HepG2 (cell line): ENCODE measurements at regions not wholly inside any gene's neighbourhood (a gene's known extent, or its start where the extent isn't known, plus 50 kb on each side); places are given as distances from the start of the nearest gene placed in this dataset.

Source experiments
- AFF4 ChIP-seq: sonication (generic); formaldehyde crosslinking; IDR thresholded peaks from 2 replicates; pipeline ENCODE4 v1.4.0; 2020; ENCODE audit warnings: missing genetic modification reagents
- CC2D1A ChIP-seq: sonication (generic); formaldehyde crosslinking; IDR thresholded peaks from 2 replicates; pipeline ENCODE4 v1.8.1; 2023; ENCODE audit warnings: mild to moderate bottlenecking, missing genetic modification reagents
- CTCF ChIP-seq: sonication (generic); formaldehyde crosslinking; IDR thresholded peaks from 2 replicates; pipeline ENCODE4 v1.5.0; 2020; ENCODE audit warnings: mild to moderate bottlenecking, missing genetic modification reagents, moderate library complexity
- EP300 ChIP-seq, 3 experiments: sonication (generic) in 1 of 3; formaldehyde crosslinking in 1 of 3; IDR thresholded peaks; 2 replicates each; pipeline versions ENCODE4 v1.5.1 to v1.6.1; 2011 to 2020; ENCODE audit warnings: low read depth in 2 of 3, low read length in 2 of 3, borderline replicate concordance in 1 of 3, improper control_type of control experiment in 1 of 3, mild to moderate bottlenecking in 1 of 3, missing genetic modification reagents in 1 of 3, moderate library complexity in 1 of 3
- EZH2 ChIP-seq: conservative IDR thresholded peaks from 2 replicates; pipeline ENCODE4 v1.6.1; 2012; ENCODE audit warnings: mild to moderate bottlenecking, low read depth, low read length, moderate library complexity
- NFIC ChIP-seq: IDR thresholded peaks from 2 replicates; pipeline ENCODE4 v1.6.1; 2012; ENCODE audit warnings: mild to moderate bottlenecking, low read length, inconsistent platforms
- PBX3 ChIP-seq: sonication (generic); formaldehyde crosslinking; IDR thresholded peaks from 2 replicates; pipeline ENCODE4 v1.8.1; 2023; ENCODE audit warnings: missing genetic modification reagents, inconsistent platforms, borderline replicate concordance

GRCh38 chr12:126998031-126998430, 1268.9 kb upstream of the TMEM132C start:
- TF ChIP-seq EZH2 (no peak), CC2D1A (CRISPR knock-in tag) (no peak), NFIC (no peak), PBX3 (CRISPR knock-in tag) (no peak), EP300 (IDR thresholded peaks at IDR 0.05; ENCODE audit: low read depth in 2 of 2, low read length in 2 of 2) (no peak), EP300 (CRISPR knock-in tag; IDR thresholded peaks at IDR 0.05; ENCODE audit: borderline replicate concordance) (no peak), CTCF (CRISPR knock-in tag) (no peak), AFF4 (CRISPR knock-in tag) (no peak)
